Lung (tissue), 11 donors: ENCODE measurements at regions not wholly inside any gene's neighbourhood (a gene's known extent, or its start where the extent isn't known, plus 50 kb on each side); places are given as distances from the start of the nearest gene placed in this dataset.
"Not testable (repeated sequence)": the region's sequence is repeated elsewhere in the genome, so short reads cannot be mapped to it uniquely, and the experiment has no call there.

Experiments
- ATAC-seq: fragments of 200-7000 bp; cut with Tn5 transposase; one replicate; pipeline ENCODE4 v1.9.1; 2020; ENCODE audit warnings: moderate number of reproducible peaks; ENCODE audit not compliant: insufficient read depth, low FRiP score
- DNase-seq, 3 donors: peaks; one replicate each; pipeline ENCODE4 v3.0.0-alpha.2; 2013 to 2017
- H3K27ac ChIP-seq, 2 donors: one replicate each; pipeline ENCODE4 v1.5.1; 2013; ENCODE audit warnings: mild to moderate bottlenecking in 2 of 2, moderate library complexity in 2 of 2, control low read depth in 1 of 2, inconsistent platforms in 1 of 2, low read depth in 1 of 2, low read length in 1 of 2
- H3K27me3 ChIP-seq, 3 donors: one replicate each; pipeline ENCODE4 v1.5.1; 2013; ENCODE audit warnings: low read length in 2 of 3; ENCODE audit not compliant: control insufficient read depth in 3 of 3, insufficient read depth in 3 of 3
- H3K36me3 ChIP-seq, 4 donors: one replicate each; pipeline ENCODE4 v1.5.1; 2013; ENCODE audit warnings: low read length in 4 of 4, mild to moderate bottlenecking in 1 of 4, moderate library complexity in 1 of 4; ENCODE audit not compliant: control insufficient read depth in 4 of 4, insufficient read depth in 4 of 4
- H3K4me1 ChIP-seq, 5 donors: one replicate each; pipeline ENCODE4 v1.5.1; 2013; ENCODE audit warnings: low read length in 5 of 5, mild to moderate bottlenecking in 2 of 5, moderate library complexity in 1 of 5; ENCODE audit not compliant: control insufficient read depth in 5 of 5, insufficient read depth in 5 of 5
- H3K4me3 ChIP-seq: one replicate; pipeline ENCODE4 v1.5.1; 2013; ENCODE audit warnings: mild to moderate bottlenecking, control low read depth, moderate library complexity
- H3K9ac ChIP-seq, 2 donors: one replicate each; pipeline ENCODE4 v1.5.1; 2013; ENCODE audit warnings: low read length in 2 of 2, control low read depth in 1 of 2; ENCODE audit not compliant: insufficient read depth in 1 of 2
- H3K9me3 ChIP-seq, 4 donors: one replicate each; pipeline ENCODE4 v1.5.1; 2013; ENCODE audit warnings: low read length in 3 of 4, mild to moderate bottlenecking in 1 of 4, moderate library complexity in 1 of 4; ENCODE audit not compliant: control insufficient read depth in 4 of 4, insufficient read depth in 3 of 4
- CTCF ChIP-seq: IDR thresholded peaks from 2 replicates; pipeline ENCODE4 v1.5.1; 2012; ENCODE audit warnings: mild to moderate bottlenecking; ENCODE audit errors: control extremely low read depth, extremely low read depth
- WGBS, 2 donors: extraction: QIAGEN DNeasy Blood & Tissue Kit; methylation state at CpG; one replicate each; pipeline ENCODE4 v1.1.7; 2013; 5-methylcytosine and 5-hydroxymethylcytosine counted together
- donor health status: control.
- donor health status: control.
- donor health status: Bipolar disorder and iron deficiency.
- donor health status: healthy.
- donor health status: DM: yes; HTN: yes; CAD: no.

- no peak for DNase-seq
- no peak for TF ChIP-seq CTCF
- peaks cover 35 to 81% (median 51%) of the 10 kb centered on the region in 4 donors for H3K9me3 ChIP-seq
- H3K9ac ChIP-seq, result no peak overlapping the region
- no peak overlapping the region for H3K4me3 ChIP-seq
- H3K27ac ChIP-seq, result no peak overlapping the region
- H3K36me3 ChIP-seq, result no peaks in the 10 kb centered on the region
- ATAC-seq, result no peak
- no peaks in the 10 kb centered on the region for H3K27me3 ChIP-seq
- no peaks in the 10 kb centered on the region for H3K4me1 ChIP-seq
- WGBS, 2 donors, result 67 to 72% methylated on average over 8 of the region's 8 CpGs
Observed at GRCh38 chr9:40926404-40927259, 201.8 kb downstream of the FOXD4L6 start.

DNA sequence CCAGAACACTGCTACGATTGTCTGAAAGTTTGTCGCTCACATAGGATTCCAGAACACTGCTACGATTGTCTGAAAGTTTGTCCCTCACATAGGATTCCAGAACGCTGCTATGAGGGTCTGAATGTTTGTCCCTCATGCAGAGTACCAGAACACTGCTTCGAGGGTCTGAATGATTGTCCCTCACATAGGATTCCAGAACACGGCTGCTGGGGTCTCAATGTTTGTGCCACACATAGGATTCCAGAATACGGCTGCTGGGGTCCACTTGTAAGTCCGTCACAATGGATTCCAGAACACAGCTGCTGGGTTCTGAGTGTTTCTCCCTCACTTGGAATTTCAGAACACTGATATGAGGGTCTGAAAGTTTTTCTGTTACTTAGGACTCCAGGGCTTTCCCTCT is 203.3 kb downstream of the FOXD4L6 start:
- TF ChIP-seq CTCF, result no peak
- WGBS, 2 donors, result 80% methylated on average over 8 of the region's 8 CpGs
- Histone ChIP-seq H3K9ac (no peak overlapping the region), H3K27me3 (no peaks in the 10 kb centered on the region), H3K4me1 (no peaks in the 10 kb centered on the region), H3K4me3 (no peak overlapping the region), H3K36me3 (no peaks in the 10 kb centered on the region), H3K27ac (no peak overlapping the region), H3K9me3 (peaks cover 36 to 73% (median 46%) of the 10 kb centered on the region in 4 donors)
- ATAC-seq, result no peak
- DNase-seq, result no peak

DNA sequence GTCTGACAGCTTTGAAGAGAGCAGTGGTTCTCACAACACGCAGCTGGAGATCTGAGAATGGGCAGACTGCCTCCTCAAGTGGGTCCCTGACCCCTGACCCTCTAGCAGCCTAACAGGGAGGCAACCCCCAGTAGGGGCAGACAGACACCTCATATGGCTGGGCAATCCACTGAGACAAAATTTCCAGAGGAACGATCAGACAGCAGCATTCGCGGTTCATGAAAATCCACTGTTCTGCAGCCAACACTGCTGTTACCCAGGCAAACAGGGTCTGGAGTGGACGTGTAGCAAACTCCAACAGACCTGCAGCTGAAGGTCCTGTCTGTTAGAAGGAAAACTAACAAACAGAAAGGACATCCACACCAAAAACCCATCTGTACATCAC is 212.1 kb downstream of the FOXD4L6 start:
- H3K36me3 ChIP-seq, ATAC-seq, H3K27me3 ChIP-seq, DNase-seq, H3K9ac ChIP-seq, H3K4me1 ChIP-seq, H3K4me3 ChIP-seq, H3K27ac ChIP-seq: not testable (repeated sequence)
- peaks cover 33 to 56% (median 42%) of the 10 kb centered on the region in 4 donors for H3K9me3 ChIP-seq
- 79 to 81% methylated on average over 5 of the region's 5 CpGs for WGBS, 2 donors

DNA sequence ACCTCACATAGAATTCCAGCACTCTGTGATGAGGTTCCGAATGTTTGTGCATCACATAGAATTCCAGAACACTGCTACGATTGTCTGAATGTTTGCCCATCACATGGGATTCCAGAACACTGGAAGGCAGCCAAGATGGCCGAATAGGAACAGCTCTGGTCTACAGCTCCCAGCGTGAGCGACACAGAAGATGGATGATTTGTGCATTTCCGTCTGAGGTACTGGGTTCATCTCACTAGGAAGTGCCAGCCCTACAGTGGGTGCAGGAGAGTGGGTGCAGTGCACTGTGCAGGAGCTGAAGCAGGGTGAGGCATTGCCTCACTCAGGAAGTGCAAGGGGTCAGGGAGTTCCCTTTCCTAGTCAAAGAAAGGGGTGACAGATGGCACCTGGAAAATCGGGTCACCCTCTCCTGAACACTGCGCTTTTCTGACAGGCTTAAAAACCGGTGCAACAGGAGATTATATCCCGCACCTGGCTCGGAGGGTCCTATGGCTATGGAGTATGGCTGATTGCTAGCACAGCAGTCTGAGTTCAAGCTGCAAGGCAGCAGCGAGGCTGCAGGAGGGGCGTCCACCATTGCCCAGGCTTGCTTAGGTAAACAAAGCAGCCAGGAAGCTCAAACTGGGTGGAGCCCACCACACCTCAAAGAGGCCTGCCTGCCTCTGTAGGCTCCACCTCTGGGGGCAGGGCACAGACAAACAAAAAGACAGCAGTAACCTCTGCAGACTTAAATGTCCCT is 212.7 kb downstream of the FOXD4L6 start:
- not testable (repeated sequence) for H3K4me3 ChIP-seq, H3K4me1 ChIP-seq, H3K9ac ChIP-seq, H3K36me3 ChIP-seq, H3K27ac ChIP-seq, H3K27me3 ChIP-seq, ATAC-seq, DNase-seq
- H3K9me3 ChIP-seq, result peaks cover 37 to 60% (median 47%) of the 10 kb centered on the region in 4 donors
- 85 to 86% methylated on average over 13 of the region's 13 CpGs for WGBS, 2 donors
